ENCODE measurements at regions not wholly inside any gene's neighbourhood (a gene's known extent, or its start where the extent isn't known, plus 50 kb on each side); places are given as distances from the start of the nearest gene placed in this dataset.

DNA sequence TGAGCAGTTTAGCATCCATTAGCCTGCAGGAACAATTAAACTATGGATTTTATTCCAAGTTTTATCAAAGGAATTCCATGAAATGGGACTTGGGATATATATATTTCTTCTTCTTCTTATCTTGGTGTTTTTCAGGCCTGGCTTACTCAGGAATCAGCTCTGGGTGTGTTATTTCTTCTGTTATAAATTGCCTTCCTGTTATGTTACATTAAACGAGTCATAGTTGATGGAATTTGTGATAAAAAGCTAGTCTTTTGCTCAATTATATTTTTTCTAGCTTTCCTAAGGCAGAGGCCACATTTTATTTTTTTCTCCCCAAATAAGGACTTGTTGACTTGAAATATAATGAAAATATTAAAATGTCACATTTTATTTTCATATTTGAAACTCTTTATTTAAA lies 141.3 kb downstream of the EPC1 start:
- Mint-ChIP-seq H3K4me3 (ENCODE audit: unreplicated experiment) (no peak overlapping the region), H3K27me3 (ENCODE audit: low read depth) (no peaks in the 10 kb centered on the region), H3K36me3 (ENCODE audit: low read depth) (peaks cover 3% of the 10 kb centered on the region), H3K27ac (ENCODE audit: unreplicated experiment) (peak overlapping the region; percentile 57), H3K9me3 (ENCODE audit: low read depth) (peaks cover 7% of the 10 kb centered on the region), H3K4me1 (ENCODE audit: low read depth) (peaks cover 6% of the 10 kb centered on the region)
- no peak for TF ChIP-seq CTCF (IDR thresholded peaks at IDR 0.05)
- no peak for DNase-seq (ENCODE audit: low spot score)

DNA sequence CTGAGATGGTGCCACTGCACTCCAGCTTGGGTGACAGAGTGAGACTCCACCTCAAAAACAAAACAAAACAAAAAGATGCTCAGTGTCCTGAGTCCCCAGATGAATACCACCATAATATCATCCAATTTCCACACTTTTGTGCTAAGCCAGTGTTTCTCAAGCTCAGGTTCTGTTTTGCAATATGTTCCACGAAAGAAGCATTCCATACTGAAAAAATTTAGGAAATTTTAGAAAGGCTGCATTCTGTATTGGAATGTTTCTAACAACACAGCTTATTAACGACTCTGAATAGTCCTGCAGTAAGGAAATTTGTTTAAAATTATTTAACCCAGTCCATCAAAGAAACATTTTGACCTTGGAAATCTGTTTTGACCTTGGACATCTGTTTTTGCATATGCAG lies 142.4 kb downstream of the EPC1 start:
- TF ChIP-seq CTCF (IDR thresholded peaks at IDR 0.05), result no peak
- no peak overlapping the region for H3K27ac Mint-ChIP-seq (ENCODE audit: unreplicated experiment)
- H3K27me3 Mint-ChIP-seq (ENCODE audit: low read depth), result no peaks in the 10 kb centered on the region
- peaks cover 3% of the 10 kb centered on the region for H3K36me3 Mint-ChIP-seq (ENCODE audit: low read depth)
- DNase-seq (ENCODE audit: low spot score), result no peak
- H3K4me3 Mint-ChIP-seq (ENCODE audit: unreplicated experiment), result no peak overlapping the region
- peaks cover 7% of the 10 kb centered on the region for H3K9me3 Mint-ChIP-seq (ENCODE audit: low read depth)
- H3K4me1 Mint-ChIP-seq (ENCODE audit: low read depth), result peaks cover 6% of the 10 kb centered on the region

GRCh38 chr10:32199714-32200394 lies 143.6 kb upstream of the KIF5B start:
- Mint-ChIP-seq H3K27me3 (ENCODE audit: low read depth) (no peaks in the 10 kb centered on the region), H3K27ac (ENCODE audit: unreplicated experiment) (no peak overlapping the region), H3K4me1 (ENCODE audit: low read depth) (no peaks in the 10 kb centered on the region), H3K4me3 (ENCODE audit: unreplicated experiment) (no peak overlapping the region), H3K36me3 (ENCODE audit: low read depth) (peaks cover 3% of the 10 kb centered on the region), H3K9me3 (ENCODE audit: low read depth) (peaks cover 7% of the 10 kb centered on the region)
- no peak for TF ChIP-seq CTCF (IDR thresholded peaks at IDR 0.05)
- DNase-seq (ENCODE audit: low spot score), result no peak

GRCh38 chr10:32197423-32197822 lies 141.2 kb upstream of the KIF5B start:
- Mint-ChIP-seq H3K9me3 (ENCODE audit: low read depth) (no peaks in the 10 kb centered on the region), H3K27ac (ENCODE audit: unreplicated experiment) (no peak overlapping the region), H3K27me3 (ENCODE audit: low read depth) (no peaks in the 10 kb centered on the region), H3K4me1 (ENCODE audit: low read depth) (no peaks in the 10 kb centered on the region), H3K4me3 (ENCODE audit: unreplicated experiment) (no peak overlapping the region), H3K36me3 (ENCODE audit: low read depth) (no peaks in the 10 kb centered on the region)
- DNase-seq (ENCODE audit: low spot score), result no peak
- no peak for TF ChIP-seq CTCF (IDR thresholded peaks at IDR 0.05)

GRCh38 chr10:32190890-32191491 lies 134.8 kb upstream of the KIF5B start:
- DNase-seq (ENCODE audit: low spot score), result no peak
- H3K27me3 Mint-ChIP-seq (ENCODE audit: low read depth), result no peaks in the 10 kb centered on the region
- H3K36me3 Mint-ChIP-seq (ENCODE audit: low read depth), result no peaks in the 10 kb centered on the region
- H3K4me3 Mint-ChIP-seq (ENCODE audit: unreplicated experiment), result no peak overlapping the region
- no peak overlapping the region for H3K27ac Mint-ChIP-seq (ENCODE audit: unreplicated experiment)
- no peaks in the 10 kb centered on the region for H3K9me3 Mint-ChIP-seq (ENCODE audit: low read depth)
- peaks cover 2% of the 10 kb centered on the region for H3K4me1 Mint-ChIP-seq (ENCODE audit: low read depth)
- peak; percentile 90 for TF ChIP-seq CTCF (IDR thresholded peaks at IDR 0.05)

All from chondrocyte (in vitro differentiated cells).